Neuronal stem cell (in vitro differentiated cells): ENCODE measurements at regions not wholly inside any gene's neighbourhood (a gene's known extent, or its start where the extent isn't known, plus 50 kb on each side); places are given as distances from the start of the nearest gene placed in this dataset.

Source experiments
- DNase-seq: peaks from one replicate; pipeline ENCODE4 v3.0.0-alpha.2; 2013; ENCODE audit warnings: low spot score
- H2AFZ ChIP-seq: one replicate; pipeline ENCODE4 v1.6.1; 2013; ENCODE audit warnings: mild to moderate bottlenecking, low read length, inconsistent platforms
- H2AK5ac ChIP-seq: 2 replicates; pipeline ENCODE4 v1.6.1; 2013; ENCODE audit warnings: low read depth, mild to moderate bottlenecking, inconsistent platforms, low read length, moderate library complexity, mixed read lengths
- H2BK120ac ChIP-seq: 2 replicates; pipeline ENCODE4 v1.6.1; 2013; ENCODE audit warnings: low read depth, mild to moderate bottlenecking, inconsistent platforms, low read length, moderate library complexity, mixed read lengths
- H2BK12ac ChIP-seq: one replicate; pipeline ENCODE4 v1.6.1; 2013; ENCODE audit warnings: low read length, inconsistent platforms
- H2BK15ac ChIP-seq: 2 replicates; pipeline ENCODE4 v1.6.1; 2013; ENCODE audit warnings: mild to moderate bottlenecking, low read length, inconsistent platforms, mixed read lengths
- H2BK5ac ChIP-seq: one replicate; pipeline ENCODE4 v1.6.1; 2013; ENCODE audit warnings: inconsistent platforms, mild to moderate bottlenecking, low read length, moderate library complexity
- H3K14ac ChIP-seq: one replicate; pipeline ENCODE4 v1.6.1; 2013; ENCODE audit warnings: low read length, inconsistent platforms
- H3K18ac ChIP-seq: 2 replicates; pipeline ENCODE4 v1.6.1; 2013; ENCODE audit warnings: low read length, inconsistent platforms
- H3K23ac ChIP-seq: 2 replicates; pipeline ENCODE4 v1.6.1; 2013; ENCODE audit warnings: low read depth, mild to moderate bottlenecking, mixed read lengths, low read length, inconsistent platforms; ENCODE audit not compliant: poor library complexity
- H3K27ac ChIP-seq: replicated peaks from 3 replicates; pipeline ENCODE4 v1.5.1; 2013; ENCODE audit warnings: low read length, inconsistent platforms
- H3K27me3 ChIP-seq, 3 experiments: 2 replicates each; pipeline ENCODE4 v1.6.1; 2013; ENCODE audit warnings: low read length in 3 of 3, mild to moderate bottlenecking in 2 of 3, inconsistent platforms in 1 of 3, low read depth in 1 of 3, mixed read lengths in 1 of 3, moderate library complexity in 1 of 3; ENCODE audit not compliant: control insufficient read depth in 3 of 3, insufficient read depth in 3 of 3
- H3K36me3 ChIP-seq, 2 donors: replicated peaks in 1 of 2; 2 replicates each; pipeline ENCODE4 v1.6.1; 2013; ENCODE audit warnings: low read length in 2 of 2; ENCODE audit not compliant: control insufficient read depth in 2 of 2, insufficient read depth in 2 of 2
- H3K4ac ChIP-seq: 2 replicates; pipeline ENCODE4 v1.6.1; 2013; ENCODE audit warnings: inconsistent platforms, mild to moderate bottlenecking, low read length, moderate library complexity
- H3K4me1 ChIP-seq, 2 donors: 1 replicate in 1 of 2; 2 replicates in 1 of 2; pipeline ENCODE4 v1.6.1; 2013; ENCODE audit warnings: low read length in 2 of 2, low read depth in 1 of 2; ENCODE audit not compliant: control insufficient read depth in 2 of 2, insufficient read depth in 1 of 2
- H3K4me2 ChIP-seq: one replicate; pipeline ENCODE4 v1.6.1; 2013; ENCODE audit warnings: mild to moderate bottlenecking, low read length, inconsistent platforms; ENCODE audit not compliant: insufficient read depth, poor library complexity, severe bottlenecking
- H3K4me3 ChIP-seq, 2 donors: 2 replicates each; pipeline ENCODE4 v1.5.1; 2013; ENCODE audit warnings: low read length in 2 of 2, mild to moderate bottlenecking in 2 of 2, inconsistent platforms in 1 of 2, moderate library complexity in 1 of 2
- H3K79me1 ChIP-seq: one replicate; pipeline ENCODE4 v1.6.1; 2013; ENCODE audit warnings: low read depth, mild to moderate bottlenecking, inconsistent platforms, low read length, moderate library complexity
- H3K9ac ChIP-seq: one replicate; pipeline ENCODE4 v1.6.1; 2013; ENCODE audit warnings: mild to moderate bottlenecking, low read depth, low read length, inconsistent platforms; ENCODE audit not compliant: poor library complexity
- H3K9me3 ChIP-seq, 2 donors: replicated peaks in 1 of 2; 2 replicates each; pipeline versions ENCODE3 to v1.6.1; 2013; ENCODE audit warnings: low read length in 2 of 2, mild to moderate bottlenecking in 2 of 2, inconsistent platforms in 1 of 2, low read depth in 1 of 2, mixed read lengths in 1 of 2, moderate library complexity in 1 of 2; ENCODE audit not compliant: control insufficient read depth in 2 of 2, insufficient read depth in 1 of 2
- H4K8ac ChIP-seq: one replicate; pipeline ENCODE4 v1.6.1; 2013; ENCODE audit warnings: low read depth, mild to moderate bottlenecking, inconsistent platforms, low read length, moderate library complexity
- H4K91ac ChIP-seq: one replicate; pipeline ENCODE4 v1.6.1; 2013; ENCODE audit warnings: low read length, low read depth, mild to moderate bottlenecking, inconsistent platforms; ENCODE audit not compliant: poor library complexity
- WGBS, 2 donors: extraction: QIAGEN DNeasy Blood & Tissue Kit; methylation state at CpG; one replicate each; pipeline ENCODE4 v1.1.7; 2013; ENCODE audit warnings: missing lambda C conversion rate in 2 of 2, mixed read lengths in 1 of 2; ENCODE audit not compliant: insufficient read length in 2 of 2, insufficient replicate concordance in 1 of 2; ENCODE audit errors: extremely low coverage in 2 of 2; 5-methylcytosine and 5-hydroxymethylcytosine counted together

- Histone ChIP-seq H2AFZ (no peak overlapping the region), H4K8ac (no peak overlapping the region), H3K4me2 (no peak overlapping the region), H3K79me1 (no peaks in the 10 kb centered on the region), H4K91ac (no peak overlapping the region), H3K4me3 (no peak overlapping the region), H3K27me3 (no peaks in the 10 kb centered on the region), H2BK15ac (no peak overlapping the region), H2AK5ac (no peak overlapping the region), H3K27ac (no peak overlapping the region), H3K9ac (no peak overlapping the region), H3K9me3 (no peaks in the 10 kb centered on the region), H2BK120ac (no peak overlapping the region), H3K14ac (no peak overlapping the region), H3K23ac (no peak overlapping the region), H3K4ac (no peak overlapping the region), H3K4me1 (no peaks in the 10 kb centered on the region), H3K18ac (no peak overlapping the region), H2BK5ac (no peak overlapping the region), H2BK12ac (no peak overlapping the region), H3K36me3 (no peaks in the 10 kb centered on the region)
- no CpG with 5 or more reads among the region's 1 CpG for WGBS, 2 donors
- DNase-seq: no peak
Observed at GRCh38 chr3:80094589-80094988, 326.8 kb upstream of the ROBO1 start.

DNA sequence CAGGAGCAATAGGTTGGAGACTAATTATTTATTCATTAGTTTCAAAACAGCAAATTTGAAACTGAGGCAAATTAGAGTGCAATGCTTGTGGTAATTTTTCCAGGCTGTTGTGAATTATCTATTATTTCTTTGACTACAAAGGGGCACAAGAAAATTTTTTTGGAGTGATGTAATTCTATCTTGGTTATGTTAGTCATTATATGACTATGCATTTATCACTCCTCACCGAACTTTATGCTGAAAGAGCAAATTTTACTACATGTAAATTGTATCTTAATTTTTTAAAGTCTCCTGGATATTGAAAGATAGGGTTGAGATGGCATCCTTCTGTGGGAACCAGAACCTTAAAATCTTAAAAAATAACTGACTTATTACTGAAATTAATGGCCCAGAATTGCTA, 320.0 kb upstream of the ROBO1 start:
- no peak overlapping the region for H4K91ac ChIP-seq
- no peak overlapping the region for H3K27ac ChIP-seq
- no peak overlapping the region for H3K18ac ChIP-seq
- H2BK12ac ChIP-seq: no peak overlapping the region
- H3K27me3 ChIP-seq: no peaks in the 10 kb centered on the region
- no peak overlapping the region for H3K14ac ChIP-seq
- H2AFZ ChIP-seq: no peak overlapping the region
- H3K36me3 ChIP-seq: no peaks in the 10 kb centered on the region
- DNase-seq: no peak
- H2BK15ac ChIP-seq: no peak overlapping the region
- no peaks in the 10 kb centered on the region for H3K9me3 ChIP-seq
- H3K4me3 ChIP-seq: no peak overlapping the region
- WGBS, 2 donors: no CpG with 5 or more reads among the region's 1 CpG
- no peaks in the 10 kb centered on the region for H3K4me1 ChIP-seq
- H2BK120ac ChIP-seq: no peak overlapping the region
- H2BK5ac ChIP-seq: no peak overlapping the region
- no peak overlapping the region for H3K9ac ChIP-seq
- no peak overlapping the region for H3K23ac ChIP-seq
- no peak overlapping the region for H4K8ac ChIP-seq
- no peak overlapping the region for H3K4ac ChIP-seq
- no peak overlapping the region for H3K4me2 ChIP-seq
- no peaks in the 10 kb centered on the region for H3K79me1 ChIP-seq
- H2AK5ac ChIP-seq: no peak overlapping the region

GRCh38 chr3:80086426-80086825, 318.6 kb upstream of the ROBO1 start:
- H3K4me2 ChIP-seq: no peak overlapping the region
- no peak overlapping the region for H2BK15ac ChIP-seq
- H2AK5ac ChIP-seq: no peak overlapping the region
- H3K23ac ChIP-seq: no peak overlapping the region
- no peaks in the 10 kb centered on the region for H3K79me1 ChIP-seq
- H3K4ac ChIP-seq: no peak overlapping the region
- no peaks in the 10 kb centered on the region for H3K4me1 ChIP-seq
- no peak overlapping the region for H3K4me3 ChIP-seq
- no peak overlapping the region for H3K9ac ChIP-seq
- H3K27ac ChIP-seq: no peak overlapping the region
- H2BK5ac ChIP-seq: no peak overlapping the region
- no peak overlapping the region for H3K14ac ChIP-seq
- H2AFZ ChIP-seq: no peak overlapping the region
- no peak overlapping the region for H4K8ac ChIP-seq
- no peak overlapping the region for H2BK120ac ChIP-seq
- H3K9me3 ChIP-seq: no peaks in the 10 kb centered on the region
- H3K18ac ChIP-seq: no peak overlapping the region
- H3K27me3 ChIP-seq: no peaks in the 10 kb centered on the region
- no peaks in the 10 kb centered on the region for H3K36me3 ChIP-seq
- H4K91ac ChIP-seq: no peak overlapping the region
- DNase-seq: no peak
- no peak overlapping the region for H2BK12ac ChIP-seq

- Histone ChIP-seq H3K23ac (no peak overlapping the region), H2AK5ac (no peak overlapping the region), H3K27ac (no peak overlapping the region), H3K4ac (no peak overlapping the region), H4K91ac (no peak overlapping the region), H3K4me2 (no peak overlapping the region), H3K9ac (no peak overlapping the region), H3K27me3 (no peaks in the 10 kb centered on the region), H3K79me1 (no peaks in the 10 kb centered on the region), H3K36me3 (no peaks in the 10 kb centered on the region), H2BK120ac (no peak overlapping the region), H3K18ac (no peak overlapping the region), H2BK15ac (no peak overlapping the region), H3K9me3 (no peaks in the 10 kb centered on the region), H2AFZ (no peak overlapping the region), H3K4me3 (no peak overlapping the region), H2BK12ac (no peak overlapping the region), H3K4me1 (no peaks in the 10 kb centered on the region), H3K14ac (no peak overlapping the region), H4K8ac (no peak overlapping the region), H2BK5ac (no peak overlapping the region)
- DNase-seq: no peak
Observed at GRCh38 chr3:80079886-80080285, 312.1 kb upstream of the ROBO1 start.
